ENCODE measurements at regions not wholly inside any gene's neighbourhood (a gene's known extent, or its start where the extent isn't known, plus 50 kb on each side); places are given as distances from the start of the nearest gene placed in this dataset.
"Not testable (repeated sequence)": the region's sequence is repeated elsewhere in the genome, so short reads cannot be mapped to it uniquely, and the experiment has no call there.

GRCh38 chr1:5620997-5621396 lies 371.2 kb downstream of the NPHP4 start:
- no peak for DNase-seq

- no peak for DNase-seq
Measured at GRCh38 chr1:5620418-5620817, 371.8 kb downstream of the NPHP4 start.

- no peak for DNase-seq
Measured at GRCh38 chr1:5619469-5619868, 372.8 kb downstream of the NPHP4 start.

GRCh38 chr1:5617546-5617945 lies 374.7 kb downstream of the NPHP4 start:
- DNase-seq: no peak

GRCh38 chr1:5617179-5617520 lies 375.1 kb downstream of the NPHP4 start:
- DNase-seq: no peak

- no peak for DNase-seq
Measured at GRCh38 chr1:5616366-5617178, 375.7 kb downstream of the NPHP4 start.

GRCh38 chr1:5615076-5615475 lies 377.1 kb downstream of the NPHP4 start:
- DNase-seq: no peak

- no peak for DNase-seq
Measured at GRCh38 chr1:5613900-5614299, 378.3 kb downstream of the NPHP4 start.

GRCh38 chr1:5611851-5612250 lies 380.4 kb downstream of the NPHP4 start:
- no peak for DNase-seq

GRCh38 chr1:5611431-5611830 lies 380.8 kb downstream of the NPHP4 start:
- no peak for DNase-seq

GRCh38 chr1:5610432-5610831 lies 381.8 kb downstream of the NPHP4 start:
- DNase-seq: no peak

- DNase-seq: no peak
Measured at GRCh38 chr1:5603353-5604104, 388.7 kb downstream of the NPHP4 start.

- DNase-seq: not testable (repeated sequence)
Measured at GRCh38 chr1:5602718-5603117, 389.5 kb downstream of the NPHP4 start.

- no peak for DNase-seq
Measured at GRCh38 chr1:5601516-5601915, 390.7 kb downstream of the NPHP4 start.

- no peak for DNase-seq
Measured at GRCh38 chr1:5599541-5599940, 392.7 kb downstream of the NPHP4 start.

GRCh38 chr1:5598824-5599395 lies 393.3 kb downstream of the NPHP4 start:
- DNase-seq: no peak

- no peak for DNase-seq
Measured at GRCh38 chr1:5597991-5598823, 394.0 kb downstream of the NPHP4 start.

GRCh38 chr1:5597171-5597850 lies 394.9 kb downstream of the NPHP4 start:
- no peak for DNase-seq

GRCh38 chr1:5596651-5597050 lies 395.6 kb downstream of the NPHP4 start:
- DNase-seq: no peak

- no peak for DNase-seq
Measured at GRCh38 chr1:5595531-5596170, 396.6 kb downstream of the NPHP4 start.

- no peak for DNase-seq
Measured at GRCh38 chr1:5594056-5594956, 397.9 kb downstream of the NPHP4 start.
